PC-3 (cell line): ENCODE measurements at regions not wholly inside any gene's neighbourhood (a gene's known extent, or its start where the extent isn't known, plus 50 kb on each side); places are given as distances from the start of the nearest gene placed in this dataset.

ENCODE experiments used
- ATAC-seq: fragments of 200-7000 bp; cut with Tn5 transposase; 2 replicates; pipeline ENCODE4 v1.9.1; 2020; ENCODE audit warnings: mild to moderate bottlenecking, moderate library complexity
- BruUV-seq: library from RNA; stranded (reverse); fragments of 400-500 nt; replicated peaks from 2 replicates; lab custom pipeline; 2021; lab: Mats Ljungman, UMichigan
- CTCF ChIA-PET: fragments of 300-600 bp; sonication (Branson Sonifier 250); formaldehyde crosslinking; loops from one replicate; lab custom pipeline; 2022; ENCODE audit warnings: antibody characterized with exemption; lab: Charles Lee
- POLR2A ChIA-PET: fragments of 300-600 bp; sonication (Branson Sonifier 250); formaldehyde crosslinking; loops from one replicate; lab custom pipeline; 2022; ENCODE audit warnings: antibody characterized with exemption; ENCODE audit not compliant: unreplicated experiment; lab: Charles Lee
- DNase-seq: peaks from one replicate; pipeline ENCODE4 v3.0.0-alpha.2; 2015
- H2AFZ ChIP-seq: fragments of 300-600 bp; sonication (generic); 2 replicates; pipeline ENCODE4 v1.6.0; 2016; ENCODE audit warnings: antibody characterized with exemption, low read length
- H3F3A ChIP-seq: fragments of 300-600 bp; sonication (generic); one replicate; pipeline ENCODE4 v1.6.0; 2017; ENCODE audit warnings: antibody characterized with exemption, low read length, control low read depth, mild to moderate bottlenecking; ENCODE audit not compliant: unreplicated experiment
- H3K27ac ChIP-seq: fragments of 300-600 bp; sonication (generic); 2 replicates; pipeline ENCODE4 v1.5.1; 2016; ENCODE audit warnings: mild to moderate bottlenecking, low read length
- H3K27me3 ChIP-seq: fragments of 300-600 bp; sonication (generic); 2 replicates; pipeline ENCODE4 v1.6.1; 2016; ENCODE audit warnings: low read length, mixed read lengths
- H3K36me3 ChIP-seq: fragments of 300-600 bp; sonication (generic); 2 replicates; pipeline ENCODE4 v1.6.1; 2016; ENCODE audit warnings: low read depth, mixed run types, low read length, mixed read lengths
- H3K4me1 ChIP-seq: fragments of 300-600 bp; sonication (generic); 2 replicates; pipeline ENCODE4 v1.5.1; 2016; ENCODE audit warnings: low read length; ENCODE audit not compliant: insufficient read depth
- H3K4me2 ChIP-seq: fragments of 300-600 bp; sonication (generic); 2 replicates; pipeline ENCODE4 v1.6.0; 2016; ENCODE audit warnings: low read length
- H3K4me3 ChIP-seq: fragments of 300-600 bp; sonication (generic); 2 replicates; pipeline ENCODE4 v1.5.1; 2016; ENCODE audit warnings: mild to moderate bottlenecking, low read length, mixed read lengths
- H3K79me2 ChIP-seq: fragments of 300-600 bp; sonication (generic); 2 replicates; pipeline ENCODE4 v1.6.1; 2017; ENCODE audit warnings: low read length, mixed read lengths
- H3K9ac ChIP-seq: fragments of 300-600 bp; sonication (generic); 2 replicates; pipeline ENCODE4 v1.6.0; 2016; ENCODE audit warnings: mild to moderate bottlenecking, low read length
- H3K9me2 ChIP-seq: fragments of 300-600 bp; sonication (generic); replicated peaks from 2 replicates; pipeline ENCODE4 v1.6.1; 2016; ENCODE audit warnings: mixed run types, low read length, mixed read lengths
- H3K9me3 ChIP-seq: fragments of 300-600 bp; sonication (generic); 2 replicates; pipeline ENCODE4 v1.6.1; 2016; ENCODE audit warnings: low read length, mixed read lengths
- H4K20me1 ChIP-seq: fragments of 300-600 bp; sonication (generic); 2 replicates; pipeline ENCODE4 v1.6.1; 2016; ENCODE audit warnings: low read length, mixed read lengths
- EZH2 ChIP-seq: fragments of 300-600 bp; sonication (generic); IDR thresholded peaks from one replicate; pipeline ENCODE4 v1.6.1; 2017; ENCODE audit warnings: antibody characterized with exemption, mild to moderate bottlenecking, low read length; ENCODE audit not compliant: unreplicated experiment
- EZH2phosphoT487 ChIP-seq: fragments of 300-600 bp; sonication (generic); IDR thresholded peaks from 2 replicates; pipeline ENCODE4 v1.6.1; 2018; ENCODE audit warnings: mild to moderate bottlenecking, antibody characterized with exemption, low read length, borderline replicate concordance
- intact Hi-C: fragments of 100-400 bp; cut with micrococcal nuclease; formaldehyde crosslinking; loops from 2 replicates; pipeline ENCODE4 v1.9.0; 2023
- TF ChIP-seq, protein P1 (sequence below): fragments of 300-600 bp; sonication (generic); conservative IDR thresholded peaks from 2 replicates; pipeline ENCODE4 v1.5.1; 2017; ENCODE audit warnings: antibody characterized with exemption, low read depth, mild to moderate bottlenecking, low read length

DNA sequence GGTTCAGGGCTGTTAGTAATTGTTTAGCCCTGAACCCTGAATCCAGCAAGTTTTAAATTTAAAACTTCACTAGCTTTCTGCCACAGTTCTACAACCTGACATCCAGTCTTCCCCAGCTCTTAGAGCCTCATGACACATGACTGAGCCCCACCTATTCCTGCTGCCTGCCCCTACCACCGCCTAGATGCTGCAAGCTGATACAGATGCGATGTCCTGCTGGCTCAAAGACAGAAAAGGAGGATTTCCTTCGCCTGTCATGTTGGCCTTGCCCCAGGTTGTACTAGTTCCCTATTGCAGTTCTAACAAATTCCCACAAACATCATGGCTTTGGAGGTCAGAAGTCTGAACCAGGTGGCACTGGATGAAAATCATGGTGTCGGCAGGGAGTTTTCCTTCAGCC is 510.6 kb upstream of the PPP2R3A start:
- H3K27me3 ChIP-seq, result peaks cover 35% of the 10 kb centered on the region

DNA sequence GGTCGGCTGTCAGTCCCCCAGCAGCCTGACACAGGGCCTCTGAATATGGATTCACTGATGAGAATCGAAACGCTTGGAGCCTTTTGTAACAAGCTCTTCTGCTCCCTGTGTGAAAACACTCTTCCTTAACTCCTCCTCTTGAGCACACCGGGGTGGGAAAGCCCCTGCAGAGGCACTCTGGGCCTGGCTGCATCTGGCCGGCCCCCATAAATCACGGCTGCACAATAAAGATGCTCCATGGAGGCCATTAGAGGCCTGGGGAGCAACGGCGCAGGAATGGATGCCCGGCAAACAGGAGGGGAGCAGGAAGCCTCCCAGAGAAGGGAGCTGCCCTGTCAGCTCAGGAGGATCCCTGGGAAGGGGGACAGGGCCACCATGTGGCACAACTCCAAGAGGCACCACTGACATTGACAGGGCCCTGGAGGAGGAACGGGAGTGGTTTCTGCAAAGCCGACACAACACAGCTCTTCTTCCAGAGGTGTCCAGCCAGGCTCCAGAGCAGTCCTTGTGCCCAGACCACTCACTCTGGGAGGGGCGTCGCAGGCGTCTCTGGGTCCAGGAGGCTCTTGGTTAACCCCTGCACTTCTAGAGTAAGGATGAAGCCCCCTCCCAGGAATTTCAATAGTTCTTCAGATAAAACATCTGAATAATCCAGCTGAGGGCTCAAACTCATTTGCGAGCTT is 509.3 kb upstream of the PPP2R3A start:
- no peak overlapping the region for H3K27ac ChIP-seq
- no peak overlapping the region for H3K4me2 ChIP-seq
- H3K4me1 ChIP-seq, result no peaks in the 10 kb centered on the region
- no peaks in the 10 kb centered on the region for H3K79me2 ChIP-seq
- no peak for DNase-seq
- intact Hi-C loops, result no loop called here
- H3K4me3 ChIP-seq, result no peak overlapping the region
- no peaks in the 10 kb centered on the region for H3K9me3 ChIP-seq
- no peaks in the 10 kb centered on the region for H4K20me1 ChIP-seq
- TF ChIP-seq EZH2phosphoT487 (no peak), EZH2 (no peak)
- TF ChIP-seq, protein P1, sequence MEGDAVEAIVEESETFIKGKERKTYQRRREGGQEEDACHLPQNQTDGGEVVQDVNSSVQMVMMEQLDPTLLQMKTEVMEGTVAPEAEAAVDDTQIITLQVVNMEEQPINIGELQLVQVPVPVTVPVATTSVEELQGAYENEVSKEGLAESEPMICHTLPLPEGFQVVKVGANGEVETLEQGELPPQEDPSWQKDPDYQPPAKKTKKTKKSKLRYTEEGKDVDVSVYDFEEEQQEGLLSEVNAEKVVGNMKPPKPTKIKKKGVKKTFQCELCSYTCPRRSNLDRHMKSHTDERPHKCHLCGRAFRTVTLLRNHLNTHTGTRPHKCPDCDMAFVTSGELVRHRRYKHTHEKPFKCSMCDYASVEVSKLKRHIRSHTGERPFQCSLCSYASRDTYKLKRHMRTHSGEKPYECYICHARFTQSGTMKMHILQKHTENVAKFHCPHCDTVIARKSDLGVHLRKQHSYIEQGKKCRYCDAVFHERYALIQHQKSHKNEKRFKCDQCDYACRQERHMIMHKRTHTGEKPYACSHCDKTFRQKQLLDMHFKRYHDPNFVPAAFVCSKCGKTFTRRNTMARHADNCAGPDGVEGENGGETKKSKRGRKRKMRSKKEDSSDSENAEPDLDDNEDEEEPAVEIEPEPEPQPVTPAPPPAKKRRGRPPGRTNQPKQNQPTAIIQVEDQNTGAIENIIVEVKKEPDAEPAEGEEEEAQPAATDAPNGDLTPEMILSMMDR, result no peak
- no peaks in the 10 kb centered on the region for H3F3A ChIP-seq
- BruUV-seq, result no TSS peak
- H3K27me3 ChIP-seq, result peaks cover 35% of the 10 kb centered on the region
- no peaks in the 10 kb centered on the region for H3K36me3 ChIP-seq
- no peak overlapping the region for H2AFZ ChIP-seq
- CTCF ChIA-PET, result no interaction called here
- ATAC-seq, result no peak
- H3K9me2 ChIP-seq, result no peaks in the 10 kb centered on the region
- POLR2A ChIA-PET, result no interaction called here
- H3K9ac ChIP-seq, result no peak overlapping the region

More for the DNA sequence above, 510.6 kb upstream of the PPP2R3A start:
- no peak for ATAC-seq
- ChIA-PET CTCF (no interaction called here), POLR2A (no interaction called here)
- H3F3A ChIP-seq, result no peaks in the 10 kb centered on the region
- BruUV-seq, result no TSS peak
- no peaks in the 10 kb centered on the region for H4K20me1 ChIP-seq
- no peaks in the 10 kb centered on the region for H3K36me3 ChIP-seq
- H2AFZ ChIP-seq, result no peak overlapping the region
- H3K9me3 ChIP-seq, result no peaks in the 10 kb centered on the region
- H3K4me3 ChIP-seq, result no peak overlapping the region
- intact Hi-C loops, result no loop called here
- H3K4me1 ChIP-seq, result no peaks in the 10 kb centered on the region
- no peaks in the 10 kb centered on the region for H3K9me2 ChIP-seq
- no peak overlapping the region for H3K4me2 ChIP-seq
- no peaks in the 10 kb centered on the region for H3K79me2 ChIP-seq
- H3K9ac ChIP-seq, result no peak overlapping the region
- no peak for DNase-seq
- H3K27ac ChIP-seq, result no peak overlapping the region
- no peak for TF ChIP-seq EZH2phosphoT487
- TF ChIP-seq, protein P1, result no peak
- no peak for TF ChIP-seq EZH2

DNA sequence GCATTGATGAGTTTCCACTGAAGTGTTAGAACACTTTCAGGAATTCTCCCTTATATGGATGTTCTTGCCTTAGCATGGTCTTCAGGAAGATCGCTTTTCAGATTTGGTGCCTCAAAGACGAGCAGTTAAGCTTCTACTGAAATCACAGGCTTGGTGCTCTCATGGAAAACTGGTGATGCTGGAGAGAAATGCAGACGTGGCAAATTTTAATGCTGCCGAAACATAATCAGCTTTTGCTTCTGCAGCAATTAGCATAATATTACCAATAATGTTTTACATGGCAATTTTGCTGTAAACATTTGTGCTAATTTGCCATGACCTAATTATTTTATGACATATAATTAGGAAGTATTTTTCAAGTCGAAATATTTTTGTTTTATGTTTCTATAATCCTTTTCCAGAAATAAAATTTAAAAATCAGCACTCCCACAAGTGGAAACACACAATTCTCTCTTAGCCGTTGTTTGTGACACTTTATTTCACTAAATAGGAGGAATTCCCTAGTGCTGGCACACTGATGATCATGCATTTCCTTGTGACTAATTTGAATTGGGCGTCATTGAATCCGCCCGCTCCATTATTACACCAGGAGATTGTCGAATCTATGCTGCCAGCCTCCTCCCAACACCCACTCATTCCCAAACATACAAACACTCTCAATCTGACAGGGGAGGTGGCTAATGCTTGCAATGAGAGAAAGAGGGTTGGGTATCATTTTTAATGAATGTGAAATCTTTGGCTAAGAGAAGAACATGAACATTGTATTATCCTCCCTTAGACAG is 506.8 kb upstream of the PPP2R3A start:
- H3K9me2 ChIP-seq, result no peaks in the 10 kb centered on the region
- no peak overlapping the region for H2AFZ ChIP-seq
- intact Hi-C loops, result no loop called here
- H3F3A ChIP-seq, result no peaks in the 10 kb centered on the region
- no peaks in the 10 kb centered on the region for H3K9me3 ChIP-seq
- H3K36me3 ChIP-seq, result no peaks in the 10 kb centered on the region
- no peak overlapping the region for H3K9ac ChIP-seq
- ATAC-seq (no peak), DNase-seq (no peak)
- H3K4me1 ChIP-seq, result no peaks in the 10 kb centered on the region
- no peak overlapping the region for H3K27ac ChIP-seq
- H3K27me3 ChIP-seq, result peaks cover 35% of the 10 kb centered on the region
- H3K4me2 ChIP-seq, result no peak overlapping the region
- TF ChIP-seq EZH2phosphoT487 (no peak), EZH2 (no peak)
- TF ChIP-seq, protein P1, result no peak
- no TSS peak for BruUV-seq
- H4K20me1 ChIP-seq, result no peaks in the 10 kb centered on the region
- H3K79me2 ChIP-seq, result no peaks in the 10 kb centered on the region
- no peak overlapping the region for H3K4me3 ChIP-seq
- ChIA-PET CTCF (no interaction called here), POLR2A (no interaction called here)
